Stimulated activated CD4-positive, alpha-beta T cell treated with anti-CD3 and anti-CD28 coated beads, Interleukin-15, amount 100 ng/mL, for 24 hours (primary cell): ENCODE measurements at regions not wholly inside any gene's neighbourhood (a gene's known extent, or its start where the extent isn't known, plus 50 kb on each side); places are given as distances from the start of the nearest gene placed in this dataset.
"Not testable (repeated sequence)": the region's sequence is repeated elsewhere in the genome, so short reads cannot be mapped to it uniquely, and the experiment has no call there.

Experiments
- DNase-seq: peaks from one replicate; pipeline ENCODE4 v3.0.0-alpha.2; 2020

GRCh38 chr16:7919782-7920181 lies 587.1 kb downstream of the RBFOX1 start:
- DNase-seq, result no peak

GRCh38 chr16:7914748-7915147 lies 582.1 kb downstream of the RBFOX1 start:
- no peak for DNase-seq

- no peak for DNase-seq
These were observed 579.5 kb downstream of the RBFOX1 start for GRCh38 chr16:7912132-7912531.

GRCh38 chr16:7910116-7910515 lies 577.5 kb downstream of the RBFOX1 start:
- DNase-seq, result no peak

GRCh38 chr16:7888411-7888810 lies 555.8 kb downstream of the RBFOX1 start:
- no peak for DNase-seq

- no peak for DNase-seq
These were observed 554.7 kb downstream of the RBFOX1 start for GRCh38 chr16:7887316-7887715.

GRCh38 chr16:7871979-7872378 lies 539.3 kb downstream of the RBFOX1 start:
- no peak for DNase-seq

- DNase-seq, result no peak
These were observed 538.7 kb downstream of the RBFOX1 start for GRCh38 chr16:7871371-7871770.

GRCh38 chr16:7867831-7868230 lies 535.2 kb downstream of the RBFOX1 start:
- no peak for DNase-seq

- DNase-seq, result no peak
These were observed 533.5 kb downstream of the RBFOX1 start for GRCh38 chr16:7866144-7866543.

GRCh38 chr16:7865393-7865792 lies 532.7 kb downstream of the RBFOX1 start:
- not testable (repeated sequence) for DNase-seq

- DNase-seq, result no peak
These were observed 529.4 kb downstream of the RBFOX1 start for GRCh38 chr16:7861891-7862582.

GRCh38 chr16:7853197-7853596 lies 520.6 kb downstream of the RBFOX1 start:
- no peak for DNase-seq

- DNase-seq, result no peak
These were observed 517.2 kb downstream of the RBFOX1 start for GRCh38 chr16:7849841-7850240.

GRCh38 chr16:7843261-7843660 lies 510.6 kb downstream of the RBFOX1 start:
- DNase-seq, result no peak

- DNase-seq, result no peak
These were observed 506.9 kb downstream of the RBFOX1 start for GRCh38 chr16:7839568-7839967.

GRCh38 chr16:7834771-7835431 lies 502.3 kb downstream of the RBFOX1 start:
- no peak for DNase-seq

- no peak for DNase-seq
These were observed 488.2 kb downstream of the RBFOX1 start for GRCh38 chr16:7820816-7821215.

- no peak for DNase-seq
These were observed 473.2 kb downstream of the RBFOX1 start for GRCh38 chr16:7805686-7806396.

- no peak for DNase-seq
These were observed 472.1 kb downstream of the RBFOX1 start for GRCh38 chr16:7804635-7805195.

- no peak for DNase-seq
These were observed 459.7 kb downstream of the RBFOX1 start for GRCh38 chr16:7792346-7792745.

- DNase-seq, result no peak
These were observed 458.5 kb downstream of the RBFOX1 start for GRCh38 chr16:7791028-7791590.

GRCh38 chr16:7775072-7775488 lies 442.4 kb downstream of the RBFOX1 start:
- DNase-seq, result no peak
